GM19324 (cell line): ENCODE measurements at regions not wholly inside any gene's neighbourhood (a gene's known extent, or its start where the extent isn't known, plus 50 kb on each side); places are given as distances from the start of the nearest gene placed in this dataset.
A peak's percentile ranks its signal among the peaks of the same experiment; 100 is the strongest.
"Not testable (repeated sequence)": the region's sequence is repeated elsewhere in the genome, so short reads cannot be mapped to it uniquely, and the experiment has no call there.

Experiments
- ATAC-seq: cut with Tn5 transposase; IDR thresholded peaks from one replicate; pipeline ENCODE4 v1.9.1; 2021; ENCODE audit warnings: mild to moderate bottlenecking, moderate library complexity; ENCODE audit not compliant: unreplicated experiment, low FRiP score

DNA sequence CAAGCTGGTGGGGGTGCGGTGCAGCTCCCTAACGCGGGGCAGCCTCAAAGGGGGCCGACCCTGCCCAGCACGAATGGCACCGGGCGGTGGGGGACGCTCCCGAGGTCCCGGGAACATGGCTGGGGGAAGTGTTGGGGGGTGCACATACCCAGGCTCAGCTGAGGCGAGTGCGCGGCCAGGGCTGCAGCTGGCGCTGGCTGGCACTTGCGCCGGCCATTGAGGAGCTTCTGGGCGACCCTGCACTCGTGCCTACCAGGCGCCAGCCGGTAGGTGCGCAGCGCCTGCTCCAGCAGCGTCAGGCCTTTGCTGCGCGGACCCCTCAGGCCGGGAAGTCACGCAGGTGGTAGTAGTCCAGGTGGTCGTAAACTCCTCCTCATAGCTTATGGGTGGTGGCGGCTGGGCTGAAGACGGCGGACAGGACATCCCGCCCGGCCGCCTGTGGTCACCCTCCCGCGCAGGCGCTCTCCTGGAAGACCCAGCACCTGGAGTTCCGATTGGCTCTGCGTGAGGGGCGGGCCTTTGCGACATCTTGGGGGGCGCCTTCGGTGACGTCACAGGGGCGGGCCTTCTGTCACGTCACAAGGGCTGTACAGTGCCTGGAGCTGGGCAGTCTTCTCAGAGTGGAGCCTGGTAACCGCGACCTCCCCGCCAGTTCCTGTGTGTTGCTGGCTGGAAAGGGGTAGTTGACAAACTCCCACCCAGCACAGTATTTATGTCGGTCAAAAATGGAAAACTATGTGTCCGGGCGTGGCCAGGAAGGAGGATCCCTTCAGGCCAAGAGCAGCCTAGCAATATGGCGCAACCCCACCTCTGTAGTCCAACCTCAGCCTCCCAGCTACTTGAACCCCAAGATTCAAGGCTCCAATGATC lies 74.5 kb upstream of the ERV3-1 start:
- peak; percentile 100 for ATAC-seq

DNA sequence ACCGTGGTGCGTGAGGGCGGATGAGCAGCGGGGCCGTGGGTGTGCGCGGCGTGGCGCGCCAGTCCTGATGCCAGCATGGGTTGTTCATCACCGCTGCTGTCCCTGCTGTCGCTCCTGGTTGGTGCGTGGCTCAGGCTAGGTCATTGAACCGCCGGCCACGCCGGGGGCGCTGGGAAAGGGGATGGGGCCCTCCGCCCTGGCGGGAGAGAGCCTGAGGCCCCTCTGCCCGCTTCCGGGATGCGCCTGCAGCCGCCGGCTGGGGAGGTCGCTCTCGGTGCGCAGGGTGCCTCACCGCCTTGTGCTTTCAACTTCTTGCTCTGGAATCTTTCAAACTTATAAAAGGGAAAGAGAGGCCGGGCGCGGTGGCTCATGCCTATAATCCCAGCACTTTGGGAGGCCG lies 68.5 kb upstream of the ERV3-1 start:
- not testable (repeated sequence) for ATAC-seq

DNA sequence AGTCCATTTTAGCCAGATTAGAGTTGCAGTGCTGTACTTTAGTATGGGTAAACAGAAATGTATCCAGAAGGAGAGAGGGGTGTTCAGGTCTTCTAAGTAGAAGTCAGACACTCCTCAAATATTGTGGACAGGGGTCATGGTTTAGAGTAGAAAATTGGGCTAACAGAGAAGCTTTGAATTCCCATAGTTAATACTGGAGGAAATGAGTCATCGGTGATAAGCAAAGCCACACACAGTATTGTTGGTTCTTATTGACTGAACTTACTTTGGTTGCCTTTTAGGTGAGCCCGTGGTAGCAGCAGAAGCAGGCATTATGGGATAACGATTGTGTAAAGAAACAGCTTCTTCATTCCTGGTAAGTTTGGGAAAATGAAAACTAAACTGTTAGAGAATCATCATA lies 66.7 kb upstream of the ERV3-1 start:
- ATAC-seq, result not testable (repeated sequence)

DNA sequence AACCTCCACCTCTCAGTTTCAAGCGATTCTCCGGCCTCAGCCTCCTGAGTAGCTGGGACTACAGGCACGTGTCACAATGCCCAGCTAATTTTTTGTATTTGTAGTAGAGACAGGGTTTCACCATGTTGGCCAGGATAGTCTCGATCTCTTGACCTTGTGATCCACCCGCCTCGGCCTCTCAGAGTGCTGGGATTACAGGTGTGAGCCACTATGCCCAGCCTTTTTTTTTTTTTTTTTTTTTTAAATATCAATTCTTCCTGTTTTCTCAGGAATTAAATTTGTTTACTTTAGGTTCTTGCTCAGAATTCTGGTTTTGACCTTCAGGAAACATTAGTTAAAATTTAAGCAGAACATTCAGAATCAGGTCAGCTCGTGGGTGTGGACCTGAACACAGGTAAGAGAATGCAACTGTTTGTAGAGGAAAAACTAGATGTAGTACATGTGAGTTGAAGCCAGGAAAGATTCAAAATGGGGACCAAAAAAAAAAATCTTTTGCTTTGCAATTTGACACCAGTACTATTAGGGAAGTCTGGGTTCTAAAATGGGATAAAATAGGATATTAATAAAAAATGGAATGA lies 65.5 kb upstream of the ERV3-1 start:
- ATAC-seq, result not testable (repeated sequence)

DNA sequence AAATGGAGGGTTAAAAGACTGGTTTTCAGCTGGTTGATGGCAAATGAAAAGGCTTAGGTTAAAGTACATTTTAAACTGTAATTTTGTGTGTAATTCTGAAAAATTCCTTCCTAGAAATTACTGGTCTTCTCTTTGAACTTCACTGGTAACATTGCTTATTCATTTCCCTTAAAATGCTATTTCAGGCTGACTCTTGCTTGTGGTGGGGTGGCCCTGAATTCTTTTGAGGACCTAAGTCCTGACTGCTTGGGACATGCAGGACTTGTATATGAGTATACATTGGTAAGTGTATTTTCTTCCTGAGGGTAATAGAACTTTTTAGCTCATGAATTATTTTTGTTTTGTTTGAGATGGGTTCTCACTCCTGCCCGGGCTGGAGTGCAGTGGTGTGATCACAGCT lies 63.0 kb upstream of the ERV3-1 start:
- ATAC-seq, result not testable (repeated sequence)

DNA sequence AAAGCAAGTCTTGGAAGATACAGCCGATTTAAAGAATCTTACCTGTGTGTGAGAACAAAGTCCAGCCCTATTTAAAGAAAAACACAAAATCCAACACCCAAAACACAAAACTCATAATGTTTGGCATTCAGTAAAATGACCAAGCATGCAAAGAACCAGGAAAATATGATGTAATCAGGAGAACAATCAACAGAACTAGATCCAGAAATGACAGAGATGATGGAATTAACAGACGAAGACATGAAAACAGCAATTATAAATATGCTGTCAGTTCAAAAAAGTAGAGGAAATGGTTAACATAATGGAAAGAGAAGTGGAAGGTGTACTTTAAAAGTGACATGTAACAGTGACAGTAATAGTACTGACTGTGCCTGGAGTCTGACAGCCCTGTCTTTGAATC lies 56.1 kb upstream of the ERV3-1 start:
- ATAC-seq, result not testable (repeated sequence)

DNA sequence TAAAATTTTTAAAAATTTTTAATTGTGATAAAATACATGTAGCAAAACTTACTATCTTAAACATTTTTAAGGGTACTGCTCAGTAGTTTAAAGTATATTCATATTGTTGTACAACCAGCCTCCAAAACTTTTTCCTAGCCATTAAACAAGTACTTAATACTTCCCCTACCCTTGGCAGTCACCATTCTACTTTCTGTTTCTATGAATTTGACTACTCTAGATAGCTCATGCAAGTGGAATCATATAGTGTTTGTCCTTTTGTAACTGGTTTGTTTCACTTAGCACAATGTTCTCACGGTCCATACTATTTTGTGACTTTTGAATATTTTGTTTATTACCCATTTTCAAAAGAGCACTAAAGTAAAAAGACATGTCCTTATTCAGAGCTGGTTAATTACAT lies 52.8 kb upstream of the ERV3-1 start:
- ATAC-seq, result not testable (repeated sequence)
